Esophagus squamous epithelium (tissue), 5 donors: ENCODE measurements at regions not wholly inside any gene's neighbourhood (a gene's known extent, or its start where the extent isn't known, plus 50 kb on each side); places are given as distances from the start of the nearest gene placed in this dataset.

ENCODE experiments used
- DNase-seq: peaks from one replicate; lab custom pipeline; 2025; lab: John Stamatoyannopoulos, UW
- H3K27ac ChIP-seq, 4 donors: fragments of 200-600 bp; sonication (generic); one replicate each; pipeline ENCODE4 v1.5.1; 2016 to 2019; ENCODE audit warnings: mild to moderate bottlenecking in 1 of 4
- H3K27me3 ChIP-seq, 4 donors: fragments of 200-600 bp; sonication (generic); 1 replicate in 3 of 4; 2 replicates in 1 of 4; pipeline versions ENCODE4 v1.5.1 to v1.6.0; 2017 to 2021; ENCODE audit warnings: antibody characterized with exemption in 1 of 4
- H3K36me3 ChIP-seq, 3 donors: fragments of 200-600 bp; sonication (generic); one replicate each; pipeline ENCODE4 v1.5.1; 2016 to 2019
- H3K4me1 ChIP-seq, 3 donors: fragments of 200-600 bp; sonication (generic); one replicate each; pipeline ENCODE4 v1.5.1; 2017 to 2019
- H3K4me3 ChIP-seq, 4 donors: fragments of 200-600 bp; sonication (generic); 1 replicate in 3 of 4; 2 replicates in 1 of 4; pipeline ENCODE4 v1.5.1; 2016 to 2019; ENCODE audit warnings: mild to moderate bottlenecking in 2 of 4, moderate library complexity in 1 of 4
- H3K9me3 ChIP-seq, 3 donors: fragments of 200-600 bp; sonication (generic); one replicate each; pipeline ENCODE4 v1.5.1; 2016 to 2019
- CTCF ChIP-seq, 6 experiments: fragments of 450-650 bp in 4 of 6; fragments of 200-600 bp in 2 of 6; sonication (generic) in 2 of 6; IDR thresholded peaks; one replicate each; pipeline ENCODE4 v1.5.1; 2016 to 2019; ENCODE audit warnings: antibody characterized with exemption in 6 of 6, mild to moderate bottlenecking in 4 of 6, moderate library complexity in 4 of 6
- POLR2A ChIP-seq, 4 donors: fragments of 450-650 bp; IDR thresholded peaks; one replicate each; pipeline ENCODE4 v1.6.1; 2017; ENCODE audit warnings: antibody characterized with exemption in 4 of 4, mild to moderate bottlenecking in 4 of 4, moderate library complexity in 3 of 4
- WGBS, 2 donors: methylation state at CpG; one replicate each; pipeline ENCODE4 v1.1.5; 2018; 5-methylcytosine and 5-hydroxymethylcytosine counted together
- intact Hi-C: fragments of 100-400 bp; cut with DNase I; formaldehyde crosslinking; loops from one replicate; pipeline ENCODE4 v1.15.0; 2022
- donor health status: DM: yes; HTN: yes; CAD: no.

GRCh38 chr5:27387535-27388073, 349.2 kb upstream of the CDH9 start:
- no peaks in the 10 kb centered on the region for H3K4me1 ChIP-seq
- no peak for DNase-seq
- H3K27ac ChIP-seq = no peak overlapping the region
- intact Hi-C loops = no loop called here
- TF ChIP-seq CTCF (IDR thresholded peaks at IDR 0.05) (no peak), POLR2A (IDR thresholded peaks at IDR 0.05) (no peak)
- H3K9me3 ChIP-seq = no peaks in the 10 kb centered on the region
- no peak overlapping the region for H3K4me3 ChIP-seq
- 40 to 42% methylated on average over 3 of the region's 3 CpGs for WGBS, 2 donors
- H3K36me3 ChIP-seq = no peaks in the 10 kb centered on the region
- H3K27me3 ChIP-seq = no peaks in the 10 kb centered on the region

GRCh38 chr5:27381686-27382085, 343.3 kb upstream of the CDH9 start:
- no peak for DNase-seq
- 75 to 86% methylated on average over 1 of the region's 1 CpG for WGBS, 2 donors

GRCh38 chr5:27377626-27378025, 339.2 kb upstream of the CDH9 start:
- Histone ChIP-seq H3K9me3 (peaks cover 0 to 5% (median 0%) of the 10 kb centered on the region in 3 donors), H3K27ac (no peak overlapping the region), H3K36me3 (no peaks in the 10 kb centered on the region), H3K4me3 (no peak overlapping the region), H3K4me1 (no peaks in the 10 kb centered on the region), H3K27me3 (no peaks in the 10 kb centered on the region)
- TF ChIP-seq POLR2A (IDR thresholded peaks at IDR 0.05) (no peak), CTCF (IDR thresholded peaks at IDR 0.05) (no peak)
- 58 to 80% methylated on average over 4 of the region's 4 CpGs for WGBS, 2 donors
- intact Hi-C loops = no loop called here
- DNase-seq = no peak

More at GRCh38 chr5:27381686-27382085, 343.3 kb upstream of the CDH9 start:
- Histone ChIP-seq H3K36me3 (no peaks in the 10 kb centered on the region), H3K27ac (no peak overlapping the region), H3K9me3 (peaks cover 0 to 5% (median 0%) of the 10 kb centered on the region in 3 donors), H3K4me1 (no peaks in the 10 kb centered on the region), H3K4me3 (no peak overlapping the region), H3K27me3 (no peaks in the 10 kb centered on the region)
- intact Hi-C loops = no loop called here
- no peak for TF ChIP-seq POLR2A (IDR thresholded peaks at IDR 0.05)
- TF ChIP-seq CTCF (IDR thresholded peaks at IDR 0.05) = no peak

- no peak for DNase-seq
- H3K27ac ChIP-seq = no peak overlapping the region
- no peaks in the 10 kb centered on the region for H3K27me3 ChIP-seq
- no peaks in the 10 kb centered on the region for H3K36me3 ChIP-seq
- no peak for TF ChIP-seq POLR2A (IDR thresholded peaks at IDR 0.05)
- intact Hi-C loops = no loop called here
- 68 to 77% methylated on average over 6 of the region's 6 CpGs for WGBS, 2 donors
- H3K4me3 ChIP-seq = no peak overlapping the region
- peaks cover 0 to 3% (median 0%) of the 10 kb centered on the region in 3 donors for H3K9me3 ChIP-seq
- H3K4me1 ChIP-seq = no peaks in the 10 kb centered on the region
These were observed 315.6 kb upstream of the CDH9 start for GRCh38 chr5:27353970-27354369.

- no peak for DNase-seq
- H3K9me3 ChIP-seq = peaks cover 0 to 3% (median 0%) of the 10 kb centered on the region in 3 donors
- H3K4me1 ChIP-seq = no peaks in the 10 kb centered on the region
- no peak overlapping the region for H3K4me3 ChIP-seq
- no peak overlapping the region for H3K27ac ChIP-seq
- no peak for TF ChIP-seq POLR2A (IDR thresholded peaks at IDR 0.05)
- no peak for TF ChIP-seq CTCF (IDR thresholded peaks at IDR 0.05)
- WGBS, 2 donors = 64 to 67% methylated on average over 6 of the region's 6 CpGs
- no peaks in the 10 kb centered on the region for H3K27me3 ChIP-seq
- H3K36me3 ChIP-seq = no peaks in the 10 kb centered on the region
- intact Hi-C loops = no loop called here
These were observed 315.2 kb upstream of the CDH9 start for GRCh38 chr5:27353540-27353939.

GRCh38 chr5:27341342-27341741, 303.0 kb upstream of the CDH9 start:
- H3K36me3 ChIP-seq = no peaks in the 10 kb centered on the region

More at GRCh38 chr5:27341342-27341741, 303.0 kb upstream of the CDH9 start:
- Histone ChIP-seq H3K4me3 (no peak overlapping the region), H3K9me3 (peaks cover 0 to 3% (median 0%) of the 10 kb centered on the region in 3 donors), H3K27ac (no peak overlapping the region), H3K4me1 (no peaks in the 10 kb centered on the region), H3K27me3 (no peaks in the 10 kb centered on the region)
- TF ChIP-seq POLR2A (IDR thresholded peaks at IDR 0.05) (no peak), CTCF (IDR thresholded peaks at IDR 0.05) (no peak)
- no peak for DNase-seq
- intact Hi-C loops = no loop called here
